PC-9 (cell line): ENCODE measurements at regions not wholly inside any gene's neighbourhood (a gene's known extent, or its start where the extent isn't known, plus 50 kb on each side); places are given as distances from the start of the nearest gene placed in this dataset.
A peak's percentile ranks its signal among the peaks of the same experiment; 100 is the strongest.

ENCODE experiments used
- BruUV-seq: library from RNA; stranded (reverse); fragments of 400-500 nt; replicated peaks from 2 replicates; lab custom pipeline; 2021; lab: Mats Ljungman, UMichigan
- CTCF ChIA-PET: fragments of 300-600 bp; sonication (Branson Sonifier 250); formaldehyde crosslinking; loops from one replicate; lab custom pipeline; 2022; ENCODE audit warnings: antibody characterized with exemption; lab: Charles Lee
- POLR2A ChIA-PET: fragments of 300-600 bp; sonication (Branson Sonifier 250); formaldehyde crosslinking; loops from one replicate; lab custom pipeline; 2022; ENCODE audit warnings: antibody characterized with exemption; ENCODE audit not compliant: unreplicated experiment; lab: Charles Lee
- DNase-seq, 2 experiments: peaks; one replicate each; pipeline versions ENCODE4 v3.0.0 to v3.0.0-alpha.2; 2015 to 2022; ENCODE audit warnings: mixed read lengths in 1 of 2
- H2AFZ ChIP-seq: fragments of 200-600 bp; sonication (generic); 2 replicates; pipeline ENCODE4 v1.8.1; 2017; ENCODE audit warnings: antibody characterized with exemption
- H3F3A ChIP-seq: fragments of 200-600 bp; sonication (generic); 2 replicates; pipeline ENCODE4 v1.8.1; 2017; ENCODE audit warnings: antibody characterized with exemption, mild to moderate bottlenecking, low read depth; ENCODE audit not compliant: insufficient read depth
- H3K27ac ChIP-seq: fragments of 200-600 bp; sonication (generic); 2 replicates; pipeline ENCODE4 v1.6.1; 2016; ENCODE audit warnings: mixed run types
- H3K27me3 ChIP-seq: fragments of 200-600 bp; sonication (generic); 2 replicates; pipeline ENCODE4 v1.6.1; 2016; ENCODE audit warnings: low read depth, mixed run types; ENCODE audit not compliant: insufficient read depth
- H3K36me3 ChIP-seq: fragments of 200-600 bp; sonication (generic); 2 replicates; pipeline ENCODE4 v1.6.1; 2016; ENCODE audit warnings: low read depth, mixed run types
- H3K4me1 ChIP-seq: fragments of 200-600 bp; sonication (generic); replicated peaks from 2 replicates; pipeline ENCODE4 v1.6.1; 2016; ENCODE audit warnings: mixed run types; ENCODE audit not compliant: insufficient read depth
- H3K4me2 ChIP-seq: fragments of 200-600 bp; sonication (generic); 2 replicates; pipeline ENCODE4 v1.6.1; 2017; ENCODE audit warnings: mixed run types
- H3K4me3 ChIP-seq: fragments of 200-600 bp; sonication (generic); 2 replicates; pipeline ENCODE4 v1.6.1; 2016; ENCODE audit warnings: mixed run types
- H3K79me2 ChIP-seq: fragments of 200-600 bp; sonication (generic); 2 replicates; pipeline ENCODE4 v1.6.1; 2017; ENCODE audit warnings: low read depth, mixed run types
- H3K9me2 ChIP-seq: fragments of 200-600 bp; sonication (generic); 2 replicates; pipeline ENCODE4 v1.8.1; 2017; ENCODE audit warnings: mild to moderate bottlenecking; ENCODE audit not compliant: insufficient read depth
- H3K9me3 ChIP-seq: fragments of 200-600 bp; sonication (generic); 2 replicates; pipeline ENCODE4 v1.8.1; 2016; ENCODE audit warnings: low read depth; ENCODE audit not compliant: insufficient read depth
- H4K20me1 ChIP-seq: fragments of 200-600 bp; sonication (generic); 2 replicates; pipeline ENCODE4 v1.8.1; 2017; ENCODE audit not compliant: insufficient read depth
- CTCF ChIP-seq: fragments of 200-600 bp; sonication (generic); conservative IDR thresholded peaks from 2 replicates; pipeline ENCODE4 v1.6.1; 2017; ENCODE audit warnings: mixed run types, antibody characterized with exemption, mild to moderate bottlenecking, moderate library complexity
- EZH2 ChIP-seq: fragments of 200-600 bp; sonication (generic); IDR thresholded peaks from 2 replicates; pipeline ENCODE4 v1.8.0; 2017; ENCODE audit warnings: antibody characterized with exemption, low read depth
- intact Hi-C: fragments of 100-400 bp; cut with micrococcal nuclease; formaldehyde crosslinking; loops from one replicate; pipeline ENCODE4 v1.10.0; 2022; ENCODE audit not compliant: unreplicated experiment

GRCh38 chr10:114726820-114727271, 68.8 kb upstream of the ABLIM1 start:
- H3K9me2 ChIP-seq = no peaks in the 10 kb centered on the region
- intact Hi-C loops = no loop called here
- no peak for TF ChIP-seq EZH2
- no peaks in the 10 kb centered on the region for H3K79me2 ChIP-seq
- ChIA-PET CTCF (no interaction called here), POLR2A (no interaction called here)
- peak overlapping the region; percentile 57 for H3K27ac ChIP-seq
- peaks cover 14% of the 10 kb centered on the region for H3F3A ChIP-seq
- H2AFZ ChIP-seq = no peak overlapping the region
- peak overlapping the region; percentile 49 for H3K4me2 ChIP-seq
- no peaks in the 10 kb centered on the region for H4K20me1 ChIP-seq
- no peak overlapping the region for H3K4me3 ChIP-seq
- no peaks in the 10 kb centered on the region for H3K36me3 ChIP-seq
- DNase-seq = peak in 1 of 2 experiments; percentile 89
- no peaks in the 10 kb centered on the region for H3K27me3 ChIP-seq
- H3K4me1 ChIP-seq = peaks cover 45% of the 10 kb centered on the region
- H3K9me3 ChIP-seq = no peaks in the 10 kb centered on the region
- BruUV-seq = no TSS peak

GRCh38 chr10:114728325-114728724, 70.2 kb upstream of the ABLIM1 start:
- no peaks in the 10 kb centered on the region for H3K9me3 ChIP-seq
- H3K36me3 ChIP-seq = no peaks in the 10 kb centered on the region
- no peak for DNase-seq
- ChIA-PET POLR2A (no interaction called here), CTCF (no interaction called here)
- no peaks in the 10 kb centered on the region for H3K9me2 ChIP-seq
- intact Hi-C loops = no loop called here
- TF ChIP-seq EZH2 (no peak), CTCF (no peak)
- H2AFZ ChIP-seq = no peak overlapping the region
- peaks cover 36% of the 10 kb centered on the region for H3K4me1 ChIP-seq
- H3K4me3 ChIP-seq = no peak overlapping the region
- H4K20me1 ChIP-seq = no peaks in the 10 kb centered on the region
- H3K27ac ChIP-seq = no peak overlapping the region
- H3F3A ChIP-seq = peaks cover 13% of the 10 kb centered on the region
- no TSS peak for BruUV-seq
- H3K79me2 ChIP-seq = no peaks in the 10 kb centered on the region
- H3K4me2 ChIP-seq = no peak overlapping the region
- H3K27me3 ChIP-seq = no peaks in the 10 kb centered on the region

GRCh38 chr10:114729103-114729659, 71.1 kb upstream of the ABLIM1 start:
- TF ChIP-seq CTCF = no peak
- TF ChIP-seq EZH2 = no peak
- Histone ChIP-seq H4K20me1 (no peaks in the 10 kb centered on the region), H3K4me3 (no peak overlapping the region), H3K4me2 (no peak overlapping the region), H3K4me1 (peaks cover 28% of the 10 kb centered on the region), H3K36me3 (no peaks in the 10 kb centered on the region), H3K9me3 (no peaks in the 10 kb centered on the region), H2AFZ (no peak overlapping the region), H3K9me2 (no peaks in the 10 kb centered on the region), H3K27ac (no peak overlapping the region), H3K79me2 (no peaks in the 10 kb centered on the region), H3F3A (peaks cover 4% of the 10 kb centered on the region; the same call in 1 of the 2 replicates), H3K27me3 (no peaks in the 10 kb centered on the region)
- no peak for DNase-seq
- intact Hi-C loops = no loop called here
- POLR2A ChIA-PET = no interaction called here
- no TSS peak for BruUV-seq
- CTCF ChIA-PET = no interaction called here

GRCh38 chr10:114730291-114730690, 72.2 kb upstream of the ABLIM1 start:
- intact Hi-C loops = no loop called here
- no peaks in the 10 kb centered on the region for H3K27me3 ChIP-seq
- H3K4me2 ChIP-seq = no peak overlapping the region
- no peak for DNase-seq
- H3K79me2 ChIP-seq = no peaks in the 10 kb centered on the region
- peaks cover 4% of the 10 kb centered on the region; the same call in 1 of the 2 replicates for H3F3A ChIP-seq
- no peak overlapping the region for H2AFZ ChIP-seq
- H4K20me1 ChIP-seq = no peaks in the 10 kb centered on the region
- H3K9me3 ChIP-seq = no peaks in the 10 kb centered on the region
- H3K4me3 ChIP-seq = no peak overlapping the region
- no TSS peak for BruUV-seq
- ChIA-PET CTCF (interaction anchor here (0.5 kb wide), 1 partner anchor 225 kb away, joined by 4 read pairs; no protein-coding TSS in a partner anchor), POLR2A (no interaction called here)
- no peak for TF ChIP-seq CTCF
- no peak overlapping the region for H3K27ac ChIP-seq
- peaks cover 17% of the 10 kb centered on the region for H3K4me1 ChIP-seq
- H3K36me3 ChIP-seq = no peaks in the 10 kb centered on the region
- no peaks in the 10 kb centered on the region for H3K9me2 ChIP-seq
